Neural cell (in vitro differentiated cells): ENCODE measurements at regions not wholly inside any gene's neighbourhood (a gene's known extent, or its start where the extent isn't known, plus 50 kb on each side); places are given as distances from the start of the nearest gene placed in this dataset.

Source experiments
- H2AFZ ChIP-seq: fragments of 200-600, 300-800 bp; sonication (generic), shearing (Covaris generic); 2 replicates; pipeline ENCODE4 v1.6.0; 2014; ENCODE audit warnings: low read depth, mild to moderate bottlenecking, antibody characterized with exemption, low read length, moderate library complexity
- H3F3A ChIP-seq: fragments of 200-600 bp; shearing (Covaris generic); 2 replicates; pipeline ENCODE4 v1.6.1; 2016; ENCODE audit warnings: mild to moderate bottlenecking, moderate library complexity, mixed read lengths, antibody characterized with exemption, low read length; ENCODE audit not compliant: insufficient read depth, poor library complexity, severe bottlenecking
- H3K27ac ChIP-seq: fragments of 200-600, 300-800 bp; sonication (generic), shearing (Covaris generic); 2 replicates; pipeline ENCODE4 v1.5.1; 2014; ENCODE audit warnings: mild to moderate bottlenecking, low read length, moderate library complexity
- H3K27me3 ChIP-seq: fragments of 300-800, 200-600 bp; sonication (generic), shearing (Covaris generic); 2 replicates; pipeline ENCODE4 v1.6.0; 2014; ENCODE audit warnings: mild to moderate bottlenecking, low read depth, low read length, moderate library complexity; ENCODE audit not compliant: insufficient read depth
- H3K36me3 ChIP-seq: fragments of 300-800, 200-600 bp; sonication (generic), shearing (Covaris generic); 2 replicates; pipeline ENCODE4 v1.5.1; 2014; ENCODE audit warnings: mild to moderate bottlenecking, antibody characterized with exemption, low read length, moderate library complexity; ENCODE audit not compliant: insufficient read depth
- H3K4me2 ChIP-seq: fragments of 300-800, 200-600 bp; sonication (generic), shearing (Covaris generic); 2 replicates; pipeline ENCODE4 v1.6.0; 2014; ENCODE audit warnings: mild to moderate bottlenecking, low read length
- H3K4me3 ChIP-seq: fragments of 300-800, 200-600 bp; sonication (generic), shearing (Covaris generic); 2 replicates; pipeline ENCODE4 v1.5.1; 2014; ENCODE audit warnings: mild to moderate bottlenecking, low read length, moderate library complexity
- H3K79me2 ChIP-seq: fragments of 200-600 bp; shearing (Covaris generic); replicated peaks from 2 replicates; pipeline ENCODE4 v1.6.0; 2014; ENCODE audit warnings: mild to moderate bottlenecking, low read length, moderate library complexity; ENCODE audit not compliant: insufficient read depth
- H3K9ac ChIP-seq: fragments of 300-800, 200-600 bp; sonication (generic), shearing (Covaris generic); 2 replicates; pipeline ENCODE4 v1.6.1; 2016; ENCODE audit warnings: mild to moderate bottlenecking, low read length, mixed read lengths
- H3K9me2 ChIP-seq: fragments of 200-600 bp; shearing (Covaris generic); 2 replicates; pipeline ENCODE4 v1.6.1; 2016; ENCODE audit warnings: mild to moderate bottlenecking, low read length, mixed read lengths; ENCODE audit not compliant: insufficient read depth
- H3K9me3 ChIP-seq: fragments of 200-600, 300-800 bp; sonication (generic), shearing (Covaris generic); 2 replicates; pipeline ENCODE4 v1.6.1; 2016; ENCODE audit warnings: mild to moderate bottlenecking, mixed run types, low read length, moderate library complexity, mixed read lengths
- H4K20me1 ChIP-seq: fragments of 200-600 bp; shearing (Covaris generic); 2 replicates; pipeline ENCODE4 v1.6.1; 2016; ENCODE audit warnings: mild to moderate bottlenecking, mixed run types; ENCODE audit not compliant: insufficient read depth
- CTCF ChIP-seq: fragments of 450-650 bp; IDR thresholded peaks from 2 replicates; pipeline ENCODE4 v1.5.1; 2014; ENCODE audit warnings: antibody characterized with exemption, mild to moderate bottlenecking, moderate library complexity; ENCODE audit not compliant: poor library complexity, severe bottlenecking
- EP300 ChIP-seq: fragments of 450-650 bp; conservative IDR thresholded peaks from 2 replicates; pipeline ENCODE4 v1.6.1; 2014; ENCODE audit warnings: antibody characterized with exemption, mild to moderate bottlenecking, moderate library complexity; ENCODE audit not compliant: poor library complexity, severe bottlenecking
- EZH2 ChIP-seq: fragments of 200-600, 300-800 bp; shearing (Covaris generic), sonication (generic); IDR thresholded peaks from 2 replicates; pipeline ENCODE4 v1.6.1; 2014; ENCODE audit warnings: antibody characterized with exemption, low read length, borderline replicate concordance, mild to moderate bottlenecking; ENCODE audit not compliant: insufficient read depth, poor library complexity, severe bottlenecking
- MXI1 ChIP-seq: fragments of 450-650 bp; conservative IDR thresholded peaks from 2 replicates; pipeline ENCODE4 v1.6.1; 2014; ENCODE audit warnings: antibody characterized with exemption, mild to moderate bottlenecking; ENCODE audit not compliant: poor library complexity, severe bottlenecking
- POLR2AphosphoS5 ChIP-seq: IDR thresholded peaks from 2 replicates; pipeline ENCODE4 v1.6.1; 2012
- RAD21 ChIP-seq: fragments of 450-650 bp; conservative IDR thresholded peaks from 2 replicates; pipeline ENCODE4 v1.6.1; 2014; ENCODE audit warnings: antibody characterized with exemption, mild to moderate bottlenecking, moderate library complexity
- REST ChIP-seq: IDR thresholded peaks from 2 replicates; pipeline ENCODE4 v1.6.1; 2012; ENCODE audit warnings: borderline replicate concordance
- SMC3 ChIP-seq: fragments of 450-650 bp; conservative IDR thresholded peaks from 2 replicates; pipeline ENCODE4 v1.6.1; 2014; ENCODE audit warnings: antibody characterized with exemption, mild to moderate bottlenecking, moderate library complexity; ENCODE audit not compliant: poor library complexity
- TAF1 ChIP-seq: IDR thresholded peaks from 2 replicates; pipeline ENCODE4 v1.6.1; 2012; ENCODE audit warnings: low read depth

GRCh38 chr3:78293284-78293683, 1253.4 kb downstream of the ROBO2 start:
- Histone ChIP-seq H4K20me1 (no peaks in the 10 kb centered on the region), H3K36me3 (no peaks in the 10 kb centered on the region), H3K9me2 (no peaks in the 10 kb centered on the region), H3K27ac (no peak overlapping the region), H3K9ac (no peak overlapping the region), H3K4me2 (no peak overlapping the region), H3K79me2 (no peaks in the 10 kb centered on the region), H3K9me3 (no peaks in the 10 kb centered on the region), H3K27me3 (no peaks in the 10 kb centered on the region), H3F3A (no peaks in the 10 kb centered on the region), H2AFZ (no peak overlapping the region), H3K4me3 (no peak overlapping the region)
- no peak for TF ChIP-seq EP300
- no peak for TF ChIP-seq EZH2
- TF ChIP-seq MXI1: no peak
- TF ChIP-seq CTCF: no peak
- TF ChIP-seq POLR2AphosphoS5: no peak
- no peak for TF ChIP-seq RAD21
- TF ChIP-seq SMC3: no peak
- TF ChIP-seq TAF1: no peak

DNA sequence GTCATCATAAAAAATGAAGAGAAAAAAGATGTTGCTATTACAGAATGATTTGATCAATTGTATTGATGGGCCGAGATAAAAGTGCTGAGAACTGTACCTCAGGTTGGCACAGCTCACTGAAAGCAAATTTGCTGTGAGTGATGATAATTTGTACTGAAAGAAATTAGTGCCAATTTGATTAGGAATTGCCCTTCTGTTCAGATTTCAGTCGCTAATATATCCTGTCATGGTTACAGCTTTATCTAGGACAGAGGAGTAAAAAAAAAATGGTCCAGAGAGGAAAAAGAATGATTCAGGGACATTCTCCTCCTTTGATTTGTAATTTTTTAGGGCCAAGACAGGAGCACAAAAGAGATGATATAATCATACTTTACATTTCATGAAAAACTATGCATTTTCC, 1264.2 kb downstream of the ROBO2 start:
- Histone ChIP-seq H3K27ac (no peak overlapping the region), H2AFZ (no peak overlapping the region), H3K27me3 (no peaks in the 10 kb centered on the region), H3K9me2 (no peaks in the 10 kb centered on the region), H3K9me3 (no peaks in the 10 kb centered on the region), H3F3A (no peaks in the 10 kb centered on the region), H4K20me1 (no peaks in the 10 kb centered on the region), H3K79me2 (no peaks in the 10 kb centered on the region), H3K4me2 (no peak overlapping the region), H3K9ac (no peak overlapping the region), H3K36me3 (no peaks in the 10 kb centered on the region), H3K4me3 (no peak overlapping the region)
- TF ChIP-seq TAF1 (no peak), MXI1 (no peak), EZH2 (no peak), REST (no peak), CTCF (no peak), RAD21 (no peak), EP300 (no peak), SMC3 (no peak), POLR2AphosphoS5 (no peak)
